ENCODE measurements at regions not wholly inside any gene's neighbourhood (a gene's known extent, or its start where the extent isn't known, plus 50 kb on each side); places are given as distances from the start of the nearest gene placed in this dataset.

GRCh38 chr6:56377295-56377694 lies 129.9 kb upstream of the COL21A1 start:
- DNase-seq, result no peak

GRCh38 chr6:56375806-56376205 lies 128.4 kb upstream of the COL21A1 start:
- DNase-seq, result no peak

- no peak for DNase-seq
Observed at GRCh38 chr6:56374841-56375369, 127.5 kb upstream of the COL21A1 start.

- no peak for DNase-seq
Observed at GRCh38 chr6:56372406-56372995, 125.1 kb upstream of the COL21A1 start.

GRCh38 chr6:56370561-56371211 lies 123.3 kb upstream of the COL21A1 start:
- DNase-seq, result no peak

- no peak for DNase-seq
Observed at GRCh38 chr6:56370127-56370540, 122.8 kb upstream of the COL21A1 start.

GRCh38 chr6:56368491-56368890 lies 121.1 kb upstream of the COL21A1 start:
- no peak for DNase-seq

GRCh38 chr6:56366141-56366852 lies 118.9 kb upstream of the COL21A1 start:
- no peak for DNase-seq

- no peak for DNase-seq
Observed at GRCh38 chr6:56364827-56365339, 117.5 kb upstream of the COL21A1 start.

GRCh38 chr6:56364431-56364826 lies 117.0 kb upstream of the COL21A1 start:
- DNase-seq, result no peak

- no peak for DNase-seq
Observed at GRCh38 chr6:56363796-56364430, 116.5 kb upstream of the COL21A1 start.

- no peak for DNase-seq
Observed at GRCh38 chr6:56361812-56362211, 114.4 kb upstream of the COL21A1 start.

GRCh38 chr6:56359201-56359899 lies 112.0 kb upstream of the COL21A1 start:
- peak; percentile 54 for DNase-seq

GRCh38 chr6:56357616-56358373 lies 110.4 kb upstream of the COL21A1 start:
- DNase-seq, result no peak

- DNase-seq, result no peak
Observed at GRCh38 chr6:56356426-56356825, 109.0 kb upstream of the COL21A1 start.

- DNase-seq, result no peak
Observed at GRCh38 chr6:56353860-56354259, 106.5 kb upstream of the COL21A1 start.

- DNase-seq, result no peak
Observed at GRCh38 chr6:56350628-56351260, 103.4 kb upstream of the COL21A1 start.

GRCh38 chr6:56349194-56349593 lies 101.8 kb upstream of the COL21A1 start:
- no peak for DNase-seq

GRCh38 chr6:56348578-56348977 lies 101.2 kb upstream of the COL21A1 start:
- no peak for DNase-seq

GRCh38 chr6:56347526-56347925 lies 100.1 kb upstream of the COL21A1 start:
- no peak for DNase-seq

- DNase-seq, result no peak
Observed at GRCh38 chr6:56346958-56347357, 99.6 kb upstream of the COL21A1 start.
